ENCODE measurements at regions not wholly inside any gene's neighbourhood (a gene's known extent, or its start where the extent isn't known, plus 50 kb on each side); places are given as distances from the start of the nearest gene placed in this dataset.

DNA sequence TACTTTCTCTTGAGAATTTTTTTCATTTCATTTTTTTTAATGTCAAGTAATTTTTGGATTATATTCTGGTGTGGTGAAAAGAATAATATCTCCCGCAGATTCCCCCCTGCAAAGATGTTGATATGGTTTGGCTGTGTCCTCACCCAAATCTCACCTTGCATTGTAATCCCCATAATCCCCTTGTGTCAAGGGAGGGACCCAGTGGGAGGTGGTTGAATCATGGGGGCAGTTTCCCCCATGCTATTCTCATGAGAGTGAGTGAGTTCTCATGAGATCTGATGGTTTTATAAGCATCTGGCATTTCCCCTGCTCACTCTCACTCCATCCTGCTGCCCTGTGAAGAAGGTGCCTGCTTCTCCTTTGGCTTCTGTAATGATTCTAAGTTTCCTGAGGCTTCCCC, 58.7 kb upstream of the PMEPA1 start:
- H3K9me3 ChIP-seq: peaks cover 0 to 22% (median 9%) of the 10 kb centered on the region in 11 donors
- DNase-seq: no peak

GRCh38 chr20:57767441-57767840, 57.6 kb upstream of the PMEPA1 start:
- Histone ChIP-seq H3K4me1 (no peaks in the 10 kb centered on the region), H3K27me3 (peaks cover 0 to 2% (median 0%) of the 10 kb centered on the region in 7 donors), H3K9me3 (peaks cover 0 to 22% (median 9%) of the 10 kb centered on the region in 11 donors), H3K27ac (no peak overlapping the region), H3K36me3 (no peaks in the 10 kb centered on the region), H3K4me3 (no peak overlapping the region)
- ATAC-seq (no peak), DNase-seq (no peak)
- TF ChIP-seq, protein P1, sequence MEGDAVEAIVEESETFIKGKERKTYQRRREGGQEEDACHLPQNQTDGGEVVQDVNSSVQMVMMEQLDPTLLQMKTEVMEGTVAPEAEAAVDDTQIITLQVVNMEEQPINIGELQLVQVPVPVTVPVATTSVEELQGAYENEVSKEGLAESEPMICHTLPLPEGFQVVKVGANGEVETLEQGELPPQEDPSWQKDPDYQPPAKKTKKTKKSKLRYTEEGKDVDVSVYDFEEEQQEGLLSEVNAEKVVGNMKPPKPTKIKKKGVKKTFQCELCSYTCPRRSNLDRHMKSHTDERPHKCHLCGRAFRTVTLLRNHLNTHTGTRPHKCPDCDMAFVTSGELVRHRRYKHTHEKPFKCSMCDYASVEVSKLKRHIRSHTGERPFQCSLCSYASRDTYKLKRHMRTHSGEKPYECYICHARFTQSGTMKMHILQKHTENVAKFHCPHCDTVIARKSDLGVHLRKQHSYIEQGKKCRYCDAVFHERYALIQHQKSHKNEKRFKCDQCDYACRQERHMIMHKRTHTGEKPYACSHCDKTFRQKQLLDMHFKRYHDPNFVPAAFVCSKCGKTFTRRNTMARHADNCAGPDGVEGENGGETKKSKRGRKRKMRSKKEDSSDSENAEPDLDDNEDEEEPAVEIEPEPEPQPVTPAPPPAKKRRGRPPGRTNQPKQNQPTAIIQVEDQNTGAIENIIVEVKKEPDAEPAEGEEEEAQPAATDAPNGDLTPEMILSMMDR (IDR thresholded peaks at IDR 0.05): no peak
- intact Hi-C loops (cut with DNase I): no loop called here

More for the DNA sequence above, 58.7 kb upstream of the PMEPA1 start:
- intact Hi-C loops (cut with DNase I): no loop called here
- Histone ChIP-seq H3K27ac (no peak overlapping the region), H3K27me3 (peaks cover 0 to 9% (median 0%) of the 10 kb centered on the region in 7 donors), H3K4me1 (no peaks in the 10 kb centered on the region), H3K4me3 (no peak overlapping the region), H3K36me3 (no peaks in the 10 kb centered on the region)
- WGBS, 2 donors: 87 to 96% methylated on average over 1 of the region's 1 CpG
- ATAC-seq: no peak
- TF ChIP-seq, protein P1 (IDR thresholded peaks at IDR 0.05): no peak

DNA sequence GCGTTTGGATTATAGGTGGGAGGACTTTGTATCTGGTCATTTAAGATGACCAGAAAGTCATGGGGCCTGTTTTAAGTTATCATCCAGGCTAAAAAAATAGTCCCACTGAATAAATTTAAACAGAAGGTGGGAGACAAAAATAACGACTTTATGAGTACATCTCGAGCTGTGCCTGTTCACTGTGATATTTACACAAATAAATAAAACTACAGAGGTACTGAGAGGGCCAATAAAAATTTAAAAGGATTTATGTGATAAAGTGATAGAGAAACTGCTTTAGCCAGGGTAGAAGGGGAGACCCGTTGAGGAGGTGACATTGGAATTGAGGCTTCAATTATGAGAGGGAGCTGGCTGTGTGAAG, 53.4 kb upstream of the PMEPA1 start:
- TF ChIP-seq, protein P1 (IDR thresholded peaks at IDR 0.05): no peak
- no peak overlapping the region for H3K27ac ChIP-seq
- no peaks in the 10 kb centered on the region for H3K36me3 ChIP-seq
- H3K27me3 ChIP-seq: no peaks in the 10 kb centered on the region
- DNase-seq (no peak), ATAC-seq (no peak)
- H3K4me3 ChIP-seq: no peak overlapping the region
- WGBS, 2 donors: 91 to 94% methylated on average over 4 of the region's 4 CpGs
- no peaks in the 10 kb centered on the region for H3K4me1 ChIP-seq
- peaks cover 0 to 22% (median 9%) of the 10 kb centered on the region in 11 donors for H3K9me3 ChIP-seq
- intact Hi-C loops (cut with DNase I): no loop called here

DNA sequence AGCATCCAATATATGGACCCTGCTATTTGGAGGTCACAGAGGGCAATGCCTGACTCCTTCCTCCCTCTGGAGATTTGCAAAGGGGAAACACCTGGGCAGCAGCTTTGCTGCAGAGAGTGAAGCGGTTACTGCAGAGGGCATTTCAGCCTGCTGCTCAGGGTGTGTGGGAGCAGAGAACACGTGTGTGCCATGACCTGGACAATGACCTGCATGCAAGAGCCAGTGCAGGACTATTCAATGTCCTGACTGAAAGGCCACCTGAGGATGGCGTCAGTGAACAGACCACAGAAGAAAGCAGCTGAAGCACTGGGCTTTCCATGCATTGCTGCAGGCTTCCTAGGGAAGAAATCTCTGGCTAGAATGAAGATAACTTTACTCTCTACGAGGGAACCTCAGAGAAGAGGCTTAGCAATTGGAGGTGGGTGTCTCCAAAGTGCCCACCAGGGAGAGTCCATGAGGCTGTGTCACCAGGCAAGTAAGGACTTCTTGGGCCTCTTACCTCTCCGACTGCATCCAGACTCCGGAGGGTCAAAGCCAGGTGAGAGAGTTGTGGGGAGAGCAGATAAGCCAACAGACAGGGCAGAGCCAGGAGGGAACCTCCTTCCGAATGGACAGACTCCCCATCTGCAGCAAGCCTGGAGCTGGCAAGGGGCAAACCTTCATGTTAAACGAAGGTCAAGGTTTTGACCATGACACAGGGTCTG, 52.9 kb upstream of the PMEPA1 start:
- TF ChIP-seq, protein P1 (IDR thresholded peaks at IDR 0.05): no peak
- Histone ChIP-seq H3K36me3 (no peaks in the 10 kb centered on the region), H3K9me3 (peaks cover 0 to 22% (median 9%) of the 10 kb centered on the region in 11 donors), H3K4me1 (no peaks in the 10 kb centered on the region), H3K4me3 (no peak overlapping the region), H3K27ac (no peak overlapping the region), H3K27me3 (no peaks in the 10 kb centered on the region)
- WGBS, 2 donors: 80 to 85% methylated on average over 8 of the region's 8 CpGs
- DNase-seq (no peak), ATAC-seq (no peak)
- intact Hi-C loops (cut with DNase I): no loop called here

Data from heart right ventricle (tissue), 16 donors.